Mucosa of descending colon (tissue), 3 donors: ENCODE measurements at regions not wholly inside any gene's neighbourhood (a gene's known extent, or its start where the extent isn't known, plus 50 kb on each side); places are given as distances from the start of the nearest gene placed in this dataset.

Source experiments
- ATAC-seq: fragments of 200-7000 bp; cut with Tn5 transposase; one replicate; pipeline ENCODE4 v1.9.1; 2020; ENCODE audit warnings: mild to moderate bottlenecking, moderate library complexity
- DNase-seq, 3 donors: peaks; one replicate each; pipeline ENCODE4 v3.0.0-alpha.2; 2020
- H3K36me3 ChIP-seq: fragments of 200-600 bp; one replicate; pipeline ENCODE4 v1.8.0; 2021; ENCODE audit warnings: low read depth, mild to moderate bottlenecking
- H3K4me1 ChIP-seq: fragments of 200-600 bp; one replicate; pipeline ENCODE4 v1.8.0; 2021; ENCODE audit warnings: low read depth, mild to moderate bottlenecking
- H3K4me3 ChIP-seq: fragments of 200-600 bp; one replicate; pipeline ENCODE4 v1.8.0; 2021; ENCODE audit warnings: mild to moderate bottlenecking
- H3K9me3 ChIP-seq: fragments of 200-600 bp; one replicate; pipeline ENCODE4 v1.8.0; 2021; ENCODE audit warnings: mild to moderate bottlenecking
- CTCF ChIP-seq: fragments of 200-600 bp; IDR thresholded peaks from one replicate; pipeline ENCODE4 v1.8.0; 2022; ENCODE audit warnings: antibody characterized with exemption, mild to moderate bottlenecking
- intact Hi-C, 2 donors: fragments of 100-400 bp; cut with DNase I in 1 of 2; cut with micrococcal nuclease in 1 of 2; formaldehyde crosslinking; loops; one replicate each; pipeline versions ENCODE4 v1.11.0 to v1.11.1; 2022; cut with DNase I, micrococcal nuclease
- donor health status: DM: no; HTN: no; CAD: no; lungs with moderate emphysema.
- donor health status: DM: no; HTN: no; CAD: no.
- donor health status: DM: no; HTN: yes; CAD: no.

DNA sequence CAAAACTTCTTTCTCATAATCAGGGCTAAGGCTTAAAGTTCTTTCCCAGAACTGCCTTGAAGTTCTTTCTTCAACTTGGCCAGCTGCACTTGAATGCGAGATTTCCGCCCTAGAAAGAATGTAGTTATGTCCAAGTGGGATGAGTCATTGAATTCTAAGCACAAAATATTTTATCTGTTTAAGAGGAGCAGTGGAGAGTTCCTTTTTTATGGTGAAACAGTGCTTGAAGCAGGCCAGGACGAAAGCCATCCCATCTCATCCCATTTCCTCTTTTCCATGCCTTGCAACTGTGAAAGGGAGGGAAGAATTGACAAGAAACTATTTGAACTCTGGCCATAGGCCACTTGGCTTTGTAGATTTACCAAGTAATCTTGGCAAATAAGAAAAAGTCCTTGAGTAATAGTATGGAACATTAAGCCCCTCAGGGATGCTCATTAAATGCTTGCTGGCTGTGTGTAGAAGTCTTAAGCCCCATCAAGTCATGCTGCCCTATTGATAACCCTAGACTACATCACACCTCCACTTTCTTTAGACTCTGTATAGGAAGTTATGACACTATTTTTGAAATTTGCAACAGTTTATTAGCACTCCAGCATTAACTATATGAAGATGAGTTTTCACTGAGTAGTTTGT lies 174.5 kb downstream of the KCTD12 start:
- H3K36me3 ChIP-seq, result no peaks in the 10 kb centered on the region
- no peaks in the 10 kb centered on the region for H3K4me1 ChIP-seq
- TF ChIP-seq CTCF, result no peak
- intact Hi-C loops, result no loop called here
- H3K9me3 ChIP-seq, result no peaks in the 10 kb centered on the region
- DNase-seq (peak in 1 of 3 donors; percentile 8), ATAC-seq (peak; percentile 45)
- H3K4me3 ChIP-seq, result no peak overlapping the region

GRCh38 chr13:76709851-76710250 lies 176.4 kb downstream of the KCTD12 start:
- DNase-seq (no peak), ATAC-seq (no peak)
- intact Hi-C loops, result no loop called here
- TF ChIP-seq CTCF, result no peak
- Histone ChIP-seq H3K9me3 (no peaks in the 10 kb centered on the region), H3K4me1 (no peaks in the 10 kb centered on the region), H3K4me3 (no peak overlapping the region), H3K36me3 (no peaks in the 10 kb centered on the region)

DNA sequence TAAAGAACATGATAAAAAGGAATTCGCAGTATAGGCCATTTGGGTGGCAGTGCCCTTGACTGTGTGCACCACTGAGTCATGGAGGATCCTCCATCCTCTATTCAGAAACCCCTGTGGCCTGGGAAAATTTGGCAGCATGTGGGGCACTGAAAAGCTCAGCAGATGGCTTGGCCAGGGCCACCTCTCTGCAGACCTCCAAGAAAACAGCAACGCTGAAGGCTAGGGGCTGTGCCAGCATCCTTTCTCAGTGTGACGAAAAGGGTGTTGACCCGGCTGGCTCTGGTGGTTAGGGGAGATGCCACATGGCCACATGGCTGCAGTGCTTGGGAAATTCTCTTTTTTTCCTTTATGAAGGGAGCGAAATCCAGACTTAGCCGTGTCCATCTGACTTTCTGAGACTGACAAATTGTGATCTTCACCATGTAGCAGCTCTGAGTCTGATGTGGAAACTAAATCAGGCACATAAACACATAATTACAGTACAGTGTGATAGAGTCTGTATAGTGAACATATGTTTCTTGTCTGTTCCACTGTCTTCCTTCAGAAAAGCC lies 178.0 kb downstream of the KCTD12 start:
- Histone ChIP-seq H3K4me3 (no peak overlapping the region), H3K9me3 (no peaks in the 10 kb centered on the region), H3K36me3 (no peaks in the 10 kb centered on the region), H3K4me1 (no peaks in the 10 kb centered on the region)
- no peak for TF ChIP-seq CTCF
- intact Hi-C loops, result no loop called here
- DNase-seq (no peak), ATAC-seq (no peak)

- TF ChIP-seq CTCF, result no peak
- H3K4me1 ChIP-seq, result no peaks in the 10 kb centered on the region
- no peaks in the 10 kb centered on the region for H3K36me3 ChIP-seq
- intact Hi-C loops, result no loop called here
- H3K4me3 ChIP-seq, result no peak overlapping the region
- ATAC-seq (no peak), DNase-seq (no peak)
- no peaks in the 10 kb centered on the region for H3K9me3 ChIP-seq
These were observed 178.8 kb downstream of the KCTD12 start for GRCh38 chr13:76707360-76707759.

GRCh38 chr13:76703621-76704288 lies 182.4 kb downstream of the KCTD12 start:
- TF ChIP-seq CTCF, result no peak

More at GRCh38 chr13:76703621-76704288, 182.4 kb downstream of the KCTD12 start:
- DNase-seq (no peak), ATAC-seq (no peak)
- Histone ChIP-seq H3K36me3 (no peaks in the 10 kb centered on the region), H3K4me1 (no peaks in the 10 kb centered on the region), H3K9me3 (no peaks in the 10 kb centered on the region), H3K4me3 (no peak overlapping the region)
- intact Hi-C loops, result no loop called here
